Hypothalamus (tissue), 51 donors: ENCODE measurements at regions not wholly inside any gene's neighbourhood (a gene's known extent, or its start where the extent isn't known, plus 50 kb on each side); places are given as distances from the start of the nearest gene placed in this dataset.
"Not testable (repeated sequence)": the region's sequence is repeated elsewhere in the genome, so short reads cannot be mapped to it uniquely, and the experiment has no call there.

ENCODE experiments used
- DNase-seq, 51 donors: peaks; one replicate each; lab custom pipeline; 2025; lab: John Stamatoyannopoulos, UW

GRCh38 chr3:151675858-151676615 is 57.7 kb upstream of the AADACL2 start:
- peak in 1 of 51 donors; percentile 1 for DNase-seq

- DNase-seq, result no peak
Measured at GRCh38 chr3:151673974-151674373, 59.8 kb upstream of the AADACL2 start.

- DNase-seq, result not testable (repeated sequence)
Measured at GRCh38 chr3:151667762-151668161, 66.0 kb upstream of the AADACL2 start.

GRCh38 chr3:151660885-151661284 is 72.8 kb upstream of the AADACL2 start:
- DNase-seq, result no peak

- DNase-seq, result no peak
Measured at GRCh38 chr3:151644986-151645385, 88.7 kb upstream of the AADACL2 start.

- DNase-seq, result no peak
Measured at GRCh38 chr3:151644020-151644620, 89.6 kb upstream of the AADACL2 start.

GRCh38 chr3:151639418-151639740 is 94.3 kb upstream of the AADACL2 start:
- no peak for DNase-seq

- no peak for DNase-seq
Measured at GRCh38 chr3:151638555-151639417, 94.9 kb upstream of the AADACL2 start.

GRCh38 chr3:151635905-151636304 is 97.8 kb upstream of the AADACL2 start:
- DNase-seq, result no peak

- no peak for DNase-seq
Measured at GRCh38 chr3:151631946-151632345, 101.8 kb upstream of the AADACL2 start.

- no peak for DNase-seq
Measured at GRCh38 chr3:151630938-151631441, 102.7 kb upstream of the AADACL2 start.

GRCh38 chr3:151630035-151630434 is 103.7 kb upstream of the AADACL2 start:
- DNase-seq, result no peak

- DNase-seq, result no peak
Measured at GRCh38 chr3:151625586-151625985, 108.1 kb upstream of the AADACL2 start.

- no peak for DNase-seq
Measured at GRCh38 chr3:151625086-151625485, 108.6 kb upstream of the AADACL2 start.

- DNase-seq, result no peak
Measured at GRCh38 chr3:151620071-151620470, 113.7 kb upstream of the AADACL2 start.

GRCh38 chr3:151615464-151615863 is 118.3 kb upstream of the AADACL2 start:
- no peak for DNase-seq

GRCh38 chr3:151612115-151612514 is 121.6 kb upstream of the AADACL2 start:
- no peak for DNase-seq

- DNase-seq, result no peak
Measured at GRCh38 chr3:151611419-151611818, 122.3 kb upstream of the AADACL2 start.

GRCh38 chr3:151609491-151609890 is 124.2 kb upstream of the AADACL2 start:
- DNase-seq, result no peak

- no peak for DNase-seq
Measured at GRCh38 chr3:151604891-151605290, 128.8 kb upstream of the AADACL2 start.

- no peak for DNase-seq
Measured at GRCh38 chr3:151600783-151601182, 132.9 kb upstream of the AADACL2 start.
